ENCODE measurements at regions not wholly inside any gene's neighbourhood (a gene's known extent, or its start where the extent isn't known, plus 50 kb on each side); places are given as distances from the start of the nearest gene placed in this dataset.
"Not testable (repeated sequence)": the region's sequence is repeated elsewhere in the genome, so short reads cannot be mapped to it uniquely, and the experiment has no call there.

DNA sequence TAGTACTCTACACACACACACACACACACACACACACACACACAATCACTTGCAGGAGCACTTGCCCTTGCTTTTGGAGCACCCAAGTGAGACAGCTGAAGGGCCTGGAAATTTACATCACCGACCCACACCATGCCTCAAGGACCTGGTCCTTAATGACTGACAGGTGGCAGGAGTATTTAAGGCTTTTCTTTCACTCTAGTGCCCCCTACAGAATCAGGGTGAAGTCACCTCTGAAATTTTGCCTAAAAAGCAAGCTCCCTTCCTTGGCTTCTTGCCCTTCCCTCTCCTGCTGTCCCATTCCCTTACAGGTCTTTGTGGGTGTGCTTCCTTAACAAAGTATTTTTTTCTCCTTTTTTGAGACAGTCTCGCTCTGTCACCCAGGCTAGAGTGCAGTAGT is 353.5 kb upstream of the IRAK1BP1 start:
- no peak for DNase-seq

DNA sequence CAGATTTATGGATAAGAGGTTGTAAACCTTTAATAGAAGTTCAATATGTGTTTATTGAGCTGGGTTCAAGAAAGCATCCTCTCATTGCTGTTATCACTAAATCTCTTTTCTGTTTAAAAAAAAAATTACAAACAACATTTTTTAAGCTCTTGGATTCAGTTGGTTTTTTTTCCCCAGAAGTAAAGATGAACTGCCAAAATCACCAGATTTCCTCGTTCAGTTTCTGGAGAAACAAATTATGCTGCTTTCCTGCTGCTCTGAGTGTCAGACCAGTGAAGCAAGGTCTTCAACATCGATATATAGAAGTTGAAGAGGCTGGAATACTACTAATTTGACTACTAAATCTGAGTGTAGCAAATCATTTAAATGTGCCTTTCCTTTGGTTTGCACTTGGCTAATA is 352.1 kb upstream of the IRAK1BP1 start:
- no peak for DNase-seq

DNA sequence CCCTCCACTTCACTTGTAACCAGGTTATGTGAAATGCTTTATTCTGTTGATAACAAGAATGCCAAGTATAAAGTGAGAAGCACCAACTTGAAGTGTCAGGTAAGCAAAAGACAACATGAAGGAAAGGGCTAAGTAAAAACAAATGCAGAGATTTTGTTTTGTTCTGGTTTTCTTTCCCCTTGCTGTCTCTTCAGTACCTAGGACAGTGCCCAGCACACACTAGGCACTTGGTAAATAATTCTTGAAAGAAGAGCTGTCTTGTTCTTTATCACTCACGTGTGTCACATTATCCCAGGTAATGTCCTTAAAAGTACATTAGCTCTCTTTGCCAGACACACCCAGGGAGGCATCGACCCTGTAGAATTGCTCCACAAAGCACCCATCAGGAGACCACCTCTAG is 350.0 kb upstream of the IRAK1BP1 start:
- DNase-seq: no peak

DNA sequence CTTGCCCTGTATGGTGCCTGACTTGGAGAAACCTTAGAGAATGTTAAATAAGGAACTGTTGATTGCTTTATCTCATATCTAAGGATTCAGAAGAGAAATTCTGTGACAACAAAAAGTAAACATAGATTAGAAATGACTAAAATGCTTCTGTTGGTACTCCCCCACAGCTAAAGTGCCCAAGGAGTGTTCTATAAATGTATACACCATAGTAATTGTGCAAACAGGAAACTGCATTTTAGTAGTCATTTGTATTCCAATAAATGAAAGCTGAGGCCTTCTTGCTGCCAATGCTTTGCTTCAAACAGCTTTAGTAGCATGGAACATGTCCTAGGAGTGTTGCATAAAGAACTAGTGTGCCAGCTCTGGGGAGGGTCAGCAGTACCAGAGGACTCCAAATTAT is 343.7 kb upstream of the IRAK1BP1 start:
- DNase-seq: no peak

DNA sequence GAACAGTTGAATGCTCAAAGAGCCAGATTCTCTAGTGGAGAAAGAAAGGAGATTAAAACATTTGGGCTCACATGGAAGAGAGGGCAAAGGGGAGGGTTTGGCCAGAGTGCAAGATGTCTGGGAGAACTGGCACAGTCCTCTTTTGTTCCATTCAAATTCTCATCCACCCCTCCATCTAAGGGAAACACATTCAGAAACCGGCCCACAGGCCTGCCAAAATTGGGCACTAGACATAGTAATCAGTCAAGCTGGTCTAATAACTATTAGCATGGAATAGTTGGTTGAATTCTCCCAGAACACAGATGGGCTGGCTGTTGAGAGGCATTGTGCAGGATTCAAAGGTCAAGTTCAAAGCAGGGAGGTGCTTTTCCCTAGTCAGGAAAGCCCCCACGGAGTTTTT is 341.4 kb upstream of the IRAK1BP1 start:
- DNase-seq: no peak

DNA sequence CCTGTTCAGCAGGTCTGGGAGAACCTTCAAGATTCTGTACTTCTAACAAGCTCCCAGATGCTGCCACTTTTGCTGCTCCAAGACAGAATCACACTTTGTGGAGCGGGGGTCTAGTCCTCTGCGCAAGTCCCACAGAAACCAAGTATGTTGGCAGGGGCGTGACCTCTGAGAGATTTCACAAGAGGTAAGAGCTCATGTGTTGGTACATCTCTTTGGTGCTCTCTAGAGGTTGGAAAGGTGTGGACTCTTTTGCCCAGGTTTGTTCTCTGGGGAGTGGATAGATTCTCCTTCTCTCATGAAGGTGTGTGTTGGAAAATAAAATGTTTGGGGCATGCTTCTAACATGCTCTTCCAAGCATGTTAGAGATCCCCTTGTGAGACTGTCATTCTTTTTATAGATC is 340.9 kb upstream of the IRAK1BP1 start:
- DNase-seq: no peak

DNA sequence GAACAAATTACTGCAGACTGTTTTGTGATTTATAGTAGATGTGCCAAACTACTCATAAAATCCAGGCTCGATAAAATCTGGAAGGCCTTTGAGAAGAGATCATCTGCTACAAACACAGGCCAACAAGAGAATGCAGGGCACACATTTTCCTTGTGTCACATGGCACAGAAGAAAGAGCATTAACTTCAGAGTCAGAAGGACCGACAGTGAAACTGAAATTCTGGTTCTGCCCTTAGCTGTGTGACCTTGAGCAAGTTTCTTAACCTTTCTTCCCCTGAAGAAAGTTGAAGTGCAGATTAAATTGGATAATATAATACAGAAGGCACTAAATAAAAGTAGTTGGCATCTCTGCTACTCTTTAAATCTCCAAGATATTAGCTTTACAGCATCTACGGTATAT is 338.4 kb upstream of the IRAK1BP1 start:
- DNase-seq: no peak

DNA sequence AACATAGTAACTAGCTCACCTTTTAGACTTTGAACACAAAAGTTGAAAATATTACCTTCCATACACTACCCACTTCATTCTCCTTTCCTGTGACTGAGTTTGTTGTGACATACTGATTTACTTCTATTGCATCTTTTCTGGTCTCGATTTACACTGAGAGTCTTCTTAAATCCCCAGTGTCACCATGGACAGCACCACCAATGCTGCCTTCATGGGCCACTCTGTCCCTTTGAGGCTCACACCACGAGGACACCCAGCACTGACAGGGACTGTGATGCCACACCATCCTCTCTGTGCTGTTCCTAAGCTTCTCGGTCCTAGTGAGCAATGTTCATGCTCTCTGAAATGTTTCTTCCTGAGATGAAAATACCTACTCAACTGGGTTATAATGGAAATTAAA is 337.1 kb upstream of the IRAK1BP1 start:
- no peak for DNase-seq

DNA sequence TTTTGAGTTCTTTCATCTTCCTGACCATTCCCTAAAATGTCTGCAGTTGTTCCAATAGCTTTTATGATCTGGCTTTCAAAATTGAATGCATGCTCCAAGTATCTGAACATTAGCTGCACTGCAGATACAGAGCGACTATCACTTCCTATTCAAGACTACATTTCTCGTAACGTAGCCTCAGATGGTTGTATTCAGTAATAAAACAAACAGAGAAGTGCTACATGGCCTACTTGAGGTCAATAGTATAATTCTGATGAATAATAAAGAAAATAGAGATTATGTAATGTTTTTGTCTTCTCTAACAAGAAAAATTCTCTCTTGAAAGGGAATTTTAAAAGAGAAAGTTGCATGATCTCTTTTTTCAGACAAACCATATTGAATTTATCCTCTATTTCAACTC is 333.9 kb upstream of the IRAK1BP1 start:
- no peak for DNase-seq

DNA sequence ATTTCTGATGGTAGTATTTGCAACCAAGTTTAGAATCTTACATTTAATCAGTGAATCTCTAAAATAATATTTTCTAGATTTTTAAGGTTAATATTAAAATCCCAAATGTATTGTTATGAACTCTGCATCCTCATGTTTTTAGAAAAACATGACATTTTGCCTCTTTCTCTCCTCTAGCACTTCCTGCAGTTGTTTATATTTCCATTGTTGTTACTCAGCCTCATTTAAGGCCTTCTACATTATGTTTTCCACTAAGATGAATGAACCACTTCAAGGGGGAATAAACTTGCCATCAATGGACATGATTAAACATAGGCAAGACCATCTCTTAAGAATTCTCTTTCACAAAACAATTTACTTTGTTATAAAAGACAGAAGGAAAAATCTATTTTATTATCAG is 333.5 kb upstream of the IRAK1BP1 start:
- no peak for DNase-seq

DNA sequence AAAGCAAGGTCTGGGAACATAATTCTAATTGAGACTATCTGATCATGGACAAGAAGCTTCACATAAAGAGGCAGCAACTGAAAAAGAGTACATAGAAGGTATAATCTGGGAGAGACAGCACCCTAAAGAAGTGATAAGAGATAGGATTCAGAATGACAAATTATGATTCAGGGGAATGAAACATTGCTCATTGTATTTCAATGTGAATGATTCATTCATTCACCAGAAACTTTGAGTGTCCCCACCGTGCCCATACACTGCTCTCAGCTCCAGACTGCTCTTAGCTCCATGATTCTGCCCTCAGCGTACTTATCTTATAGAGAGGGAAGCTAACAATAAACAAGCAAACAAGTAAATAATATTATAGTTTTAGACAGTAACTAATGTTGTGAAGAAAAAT is 329.3 kb upstream of the IRAK1BP1 start:
- no peak for DNase-seq

DNA sequence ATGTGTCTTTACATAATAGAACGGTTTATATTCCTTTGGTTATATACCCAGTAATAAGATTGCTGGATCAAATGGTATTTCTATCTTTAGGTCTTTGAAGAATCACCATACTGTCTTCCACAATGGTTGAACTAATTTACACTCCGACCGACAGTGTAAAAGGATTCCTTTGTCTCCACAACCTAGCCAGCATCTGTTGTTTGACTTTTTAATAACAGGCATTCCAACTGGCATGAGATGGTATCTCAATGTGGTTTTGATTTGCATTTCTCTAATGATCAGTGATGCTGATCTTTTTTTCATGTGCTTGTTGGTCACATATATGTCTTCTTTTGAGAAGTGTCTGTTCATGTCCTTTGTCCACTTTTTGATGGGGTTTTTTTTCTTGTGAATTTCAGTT is 319.7 kb upstream of the IRAK1BP1 start:
- DNase-seq: not testable (repeated sequence)

DNA sequence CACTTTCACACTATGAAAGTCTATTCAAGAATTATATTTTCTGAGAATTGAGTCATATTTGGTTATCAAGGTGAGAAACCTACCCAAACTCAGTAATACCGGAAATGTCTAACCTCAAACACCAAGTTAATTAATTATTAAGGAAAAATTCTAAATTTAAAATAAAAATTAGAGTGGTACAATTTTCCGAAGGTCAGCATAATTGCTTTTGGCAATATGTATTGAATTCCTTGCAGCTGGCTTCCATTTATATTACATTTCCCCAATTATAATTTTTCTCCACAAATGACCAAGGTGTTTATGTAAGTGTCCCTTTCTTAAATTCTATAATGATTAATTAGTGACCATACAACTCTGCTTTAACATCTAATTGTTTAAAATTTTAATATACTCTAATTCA is 316.0 kb upstream of the IRAK1BP1 start:
- no peak for DNase-seq

DNA sequence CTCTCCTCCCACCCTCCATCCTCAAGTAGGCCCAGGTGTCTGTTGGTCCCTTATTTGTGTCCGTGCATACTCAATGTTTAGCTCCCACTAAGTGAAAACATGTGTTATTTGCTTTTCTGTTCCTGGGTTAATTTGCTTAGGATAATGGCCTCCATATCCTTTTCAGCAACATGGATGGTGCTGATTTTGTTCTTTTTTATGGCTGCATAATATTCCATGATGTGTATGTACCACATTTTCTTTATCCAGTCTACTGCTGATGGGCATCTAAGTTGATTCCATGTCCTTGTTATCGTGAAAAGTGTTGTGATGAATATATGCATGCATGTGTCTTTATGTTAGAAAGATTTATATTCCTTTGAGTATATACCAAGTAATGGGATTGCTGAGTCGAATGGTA is 314.9 kb upstream of the IRAK1BP1 start:
- DNase-seq: no peak

DNA sequence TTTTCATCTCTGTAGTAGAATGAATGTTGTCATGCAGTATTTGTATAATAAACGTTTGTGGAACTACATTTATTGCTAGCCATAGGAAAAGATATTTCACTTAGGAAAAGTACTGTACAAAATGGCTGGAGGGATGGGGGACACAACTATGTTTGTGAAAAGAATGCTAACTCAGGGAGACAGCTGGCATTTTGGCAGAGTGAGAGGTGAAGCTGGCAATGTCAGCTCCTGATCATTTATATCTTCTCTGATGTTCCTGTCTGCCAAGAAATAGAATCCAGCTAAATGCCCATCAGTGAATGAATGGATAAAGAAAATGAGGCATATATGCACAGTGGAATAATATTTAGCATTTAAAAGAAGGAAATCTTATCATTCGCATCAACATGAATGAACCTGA is 313.0 kb upstream of the IRAK1BP1 start:
- DNase-seq: no peak

DNA sequence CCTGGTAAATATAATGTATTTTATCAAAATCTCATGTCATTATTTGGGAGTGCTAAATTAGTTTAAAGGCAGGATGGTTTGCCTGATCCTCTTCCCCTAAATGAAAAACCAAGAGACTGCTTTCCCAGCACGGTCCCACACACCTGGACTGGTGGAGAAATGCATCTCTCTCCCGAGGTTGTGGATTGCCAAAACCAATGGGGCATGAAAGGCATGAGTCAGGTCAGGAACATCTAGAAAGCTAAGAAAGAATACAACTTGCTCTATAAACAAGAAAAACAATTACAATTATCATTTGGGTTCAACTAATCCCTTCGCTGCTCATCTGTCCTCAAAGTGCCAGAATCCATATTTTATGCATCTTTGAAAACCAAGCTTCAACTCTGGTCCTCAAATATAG is 308.3 kb upstream of the IRAK1BP1 start:
- DNase-seq: no peak

DNA sequence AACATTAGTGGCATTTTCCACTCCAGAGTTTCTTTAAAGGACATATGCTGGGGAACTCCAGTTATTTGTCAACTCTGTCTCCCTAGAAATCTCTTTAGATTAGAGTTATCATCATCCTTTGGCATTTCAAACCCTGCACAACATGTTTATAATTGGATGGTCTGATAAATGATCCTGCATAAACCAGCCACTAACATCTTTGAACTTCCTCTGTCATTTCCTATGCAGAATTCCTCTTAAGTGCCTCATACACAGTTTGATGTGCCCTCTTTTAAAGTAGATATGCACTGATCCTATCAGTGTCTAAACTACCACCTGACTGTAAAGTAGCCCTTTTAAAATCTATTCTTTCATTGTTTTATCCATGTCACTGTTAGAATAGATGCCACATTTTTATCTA is 306.3 kb upstream of the IRAK1BP1 start:
- no peak for DNase-seq

DNA sequence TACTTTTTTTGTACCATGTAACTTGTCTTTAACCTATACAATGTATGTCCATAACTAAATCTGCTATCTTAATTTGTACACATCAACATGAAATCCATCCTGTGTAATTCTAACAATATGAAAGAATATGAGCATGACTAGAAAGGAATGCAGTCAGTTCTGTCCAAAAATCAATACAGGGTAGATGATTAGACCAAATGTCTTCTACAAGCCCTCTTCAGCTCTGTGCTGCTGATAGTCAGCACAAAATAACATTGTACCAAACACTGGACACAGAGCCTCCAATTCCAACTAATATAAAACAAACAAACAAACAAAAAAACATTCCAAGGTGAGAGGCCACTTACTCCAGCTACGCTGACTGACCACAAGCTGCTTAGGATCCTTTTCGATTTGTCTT is 301.4 kb upstream of the IRAK1BP1 start:
- no peak for DNase-seq

DNA sequence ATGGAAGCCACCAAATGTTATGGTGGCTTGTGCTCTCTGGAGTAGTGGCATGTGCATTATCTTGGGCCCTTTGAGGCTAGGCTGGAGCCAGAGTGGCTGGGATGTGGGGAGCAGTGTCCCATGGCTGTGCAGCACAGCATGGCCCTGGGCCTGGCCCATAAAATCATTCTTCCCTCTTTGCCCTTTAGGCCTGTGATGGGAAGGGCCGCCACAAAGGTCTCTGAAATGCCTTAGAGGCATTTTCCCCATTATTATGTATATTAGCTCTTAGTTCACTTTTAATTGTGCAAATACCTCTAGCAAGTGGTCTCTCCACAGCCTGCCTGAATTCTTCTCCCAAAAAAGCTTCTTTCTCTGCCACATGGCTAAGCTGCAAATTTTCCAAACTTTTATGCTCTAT is 297.3 kb upstream of the IRAK1BP1 start:
- no peak for DNase-seq

DNA sequence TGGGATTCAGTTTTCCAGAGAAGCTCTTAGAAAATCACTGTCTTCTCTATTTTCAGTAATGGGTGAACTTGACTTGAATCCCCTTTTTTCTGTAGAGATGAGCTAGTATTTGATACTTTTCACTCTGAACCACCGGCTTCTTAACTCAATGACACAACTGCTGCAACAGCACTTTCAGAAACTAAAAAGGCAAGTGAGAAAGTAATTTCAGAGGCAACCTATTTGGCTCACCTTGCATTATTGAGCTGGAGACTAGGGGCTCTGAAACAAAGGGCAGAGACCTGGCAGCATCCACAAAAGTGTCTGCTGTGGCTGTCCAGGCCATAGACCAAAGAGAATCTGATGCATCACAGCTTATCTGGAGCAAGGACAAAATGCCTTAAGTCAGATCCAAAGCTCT is 289.8 kb upstream of the IRAK1BP1 start:
- no peak for DNase-seq

DNA sequence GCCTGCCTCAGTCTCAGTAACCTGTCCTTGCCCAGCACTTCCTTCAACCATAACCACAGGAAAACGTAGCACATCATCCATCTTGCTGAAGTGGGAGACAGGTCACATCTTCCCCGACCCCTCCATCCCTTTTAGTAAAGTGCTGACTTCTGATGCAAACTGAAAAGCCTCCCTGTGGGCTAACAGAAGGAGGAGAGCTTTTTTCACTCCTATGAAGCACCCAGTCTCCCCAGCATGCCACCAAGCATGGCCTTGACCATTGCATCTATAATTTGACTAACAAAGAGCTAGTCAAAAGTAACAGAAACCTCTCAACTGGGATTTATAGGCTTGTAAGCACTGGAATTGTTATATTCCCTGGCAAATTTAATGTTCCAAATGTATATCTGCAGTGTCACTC is 288.9 kb upstream of the IRAK1BP1 start:
- DNase-seq: no peak

DNA sequence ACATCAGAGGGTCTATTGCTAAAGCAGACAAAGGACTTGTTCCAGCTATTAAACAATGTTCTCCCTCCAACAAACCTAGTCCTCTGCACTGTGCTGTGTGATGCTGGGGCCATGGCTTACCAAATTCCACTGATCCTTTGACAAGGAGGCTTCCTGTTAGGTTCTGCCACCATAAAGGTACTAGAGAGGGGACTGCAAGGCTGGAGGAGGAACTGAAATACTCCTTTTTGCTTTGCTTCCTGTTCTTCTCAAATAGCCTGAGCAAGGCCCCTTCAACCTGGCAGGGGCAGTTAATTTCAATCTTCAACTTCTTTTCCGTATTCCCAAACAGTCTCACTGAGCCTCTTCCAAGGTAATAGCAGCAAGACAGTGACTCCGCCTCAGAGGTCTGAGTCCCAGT is 286.4 kb upstream of the IRAK1BP1 start:
- no peak for DNase-seq

DNA sequence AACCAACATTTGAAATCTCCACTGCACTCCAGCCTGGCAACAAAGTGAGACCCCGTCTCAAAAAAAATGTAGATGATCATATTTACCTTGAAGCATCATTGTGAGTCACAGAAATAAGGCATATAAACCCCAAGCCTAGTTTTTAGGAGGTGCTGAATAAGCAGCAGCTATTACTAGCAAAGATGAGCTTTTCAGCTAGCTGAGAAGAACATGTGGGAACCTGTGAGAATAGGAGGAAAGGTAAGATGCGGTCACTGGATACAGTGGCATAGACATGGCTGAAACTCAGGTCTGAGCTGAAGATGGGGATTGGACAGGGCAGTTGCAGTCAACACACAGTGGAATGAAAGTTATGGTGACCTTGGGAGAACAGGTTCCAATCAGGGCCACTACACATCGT is 284.3 kb upstream of the IRAK1BP1 start:
- DNase-seq: no peak

DNA sequence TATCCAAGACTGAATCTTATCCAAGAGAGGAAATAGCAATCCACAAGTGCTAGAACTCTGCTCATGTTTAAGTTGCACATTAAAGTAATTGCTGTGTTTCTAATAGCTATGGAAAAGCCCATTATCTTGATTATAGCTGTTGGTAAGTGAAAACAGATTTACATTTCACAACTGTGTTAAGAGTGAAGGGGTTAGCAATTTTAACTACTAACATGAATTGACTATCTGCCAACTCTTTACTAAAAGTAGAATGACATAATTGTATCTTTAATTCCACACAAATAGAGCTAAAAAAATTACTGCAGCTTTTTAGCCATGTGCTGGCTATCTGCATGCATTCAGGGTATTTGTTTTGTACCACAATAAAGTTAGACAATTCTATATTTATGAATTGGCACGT is 277.9 kb upstream of the IRAK1BP1 start:
- no peak for DNase-seq

DNA sequence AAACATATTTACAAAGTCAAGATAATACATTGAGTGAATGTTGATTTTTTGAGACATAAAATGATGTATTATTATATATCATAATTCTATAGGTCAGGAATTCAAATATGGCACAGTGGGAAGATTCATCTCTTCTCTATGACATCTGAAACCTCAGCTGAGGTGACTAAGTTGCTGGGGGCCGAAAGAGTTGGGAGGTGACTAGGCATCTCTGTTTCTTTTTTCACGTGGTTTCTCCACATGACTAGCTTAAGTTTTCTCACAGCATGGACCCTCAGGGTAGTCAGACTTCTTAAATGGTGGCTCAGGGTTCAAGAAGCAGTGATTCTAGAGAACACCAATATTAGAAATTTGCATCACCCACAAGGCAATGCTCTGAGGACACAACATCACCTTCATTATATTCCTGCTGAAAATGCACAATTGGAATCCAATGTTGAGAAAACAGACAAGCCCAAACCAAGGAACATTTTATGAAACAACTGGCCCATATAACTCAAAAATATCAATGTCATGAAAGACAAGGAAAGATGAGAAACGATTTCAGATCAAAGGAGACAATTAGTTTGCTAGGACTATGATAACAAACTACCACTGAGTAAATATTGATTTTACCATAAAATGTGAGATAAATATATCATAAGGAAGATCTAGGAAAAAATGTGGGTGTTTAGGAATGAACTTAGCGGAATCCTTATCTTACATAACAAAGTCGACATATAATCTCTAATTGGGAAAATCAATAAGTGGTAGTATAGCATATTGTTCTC is 273.3 kb upstream of the IRAK1BP1 start:
- no peak for DNase-seq

DNA sequence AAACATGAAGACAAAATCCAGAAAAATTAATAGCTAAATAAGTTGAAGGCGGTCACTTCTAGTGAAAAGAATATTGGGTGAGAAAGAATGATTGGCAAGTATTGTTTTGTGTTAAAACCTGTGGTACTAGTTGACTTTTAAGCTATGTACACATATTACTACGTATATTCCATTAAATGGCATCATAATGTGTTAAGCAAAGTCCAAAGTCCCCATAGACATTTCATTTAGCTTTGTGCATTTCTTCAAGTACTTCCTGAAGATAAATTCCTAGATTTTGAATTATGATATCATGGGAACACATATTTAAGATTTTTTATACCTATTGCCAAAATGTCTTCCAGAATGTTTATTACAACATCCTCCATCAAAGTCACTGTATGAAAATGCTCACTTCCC is 272.7 kb upstream of the IRAK1BP1 start:
- DNase-seq: no peak
